Activated T-cell treated with anti-CD3 and anti-CD28 coated beads, Interleukin-2, amount 50 U/mL, for 4 hours (primary cell): ENCODE measurements at regions not wholly inside any gene's neighbourhood (a gene's known extent, or its start where the extent isn't known, plus 50 kb on each side); places are given as distances from the start of the nearest gene placed in this dataset.

Source experiments
- ATAC-seq, 2 donors: fragments of 200-7000 bp; cut with Tn5 transposase; one replicate each; pipeline ENCODE4 v1.10.0; 2021
- DNase-seq: peaks from one replicate; pipeline ENCODE4 v3.0.0-alpha.2; 2020
- H3K27me3 Mint-ChIP-seq: one replicate; pipeline ENCODE4 v1.8.0; 2021; ENCODE audit warnings: low read depth, mixed read lengths
- H3K36me3 Mint-ChIP-seq: one replicate; pipeline ENCODE4 v1.8.0; 2022; ENCODE audit warnings: mixed read lengths; ENCODE audit not compliant: insufficient read depth
- H3K4me1 Mint-ChIP-seq: one replicate; pipeline ENCODE4 v1.8.0; 2021; ENCODE audit warnings: low read depth, mixed read lengths
- H3K4me3 Mint-ChIP-seq: one replicate; pipeline ENCODE4 v1.8.0; 2021; ENCODE audit warnings: mild to moderate bottlenecking, moderate library complexity, mixed read lengths
- H3K9me3 Mint-ChIP-seq: one replicate; pipeline ENCODE4 v1.8.0; 2021; ENCODE audit warnings: mixed read lengths

- no peak for ATAC-seq
- peaks cover 18% of the 10 kb centered on the region for H3K27me3 Mint-ChIP-seq
- no peaks in the 10 kb centered on the region for H3K36me3 Mint-ChIP-seq
- H3K9me3 Mint-ChIP-seq = no peaks in the 10 kb centered on the region
- H3K4me1 Mint-ChIP-seq = no peaks in the 10 kb centered on the region
- no peak overlapping the region for H3K4me3 Mint-ChIP-seq
- DNase-seq = no peak
Measured at GRCh38 chr2:238787501-238787900, 60.4 kb upstream of the TWIST2 start.

- Mint-ChIP-seq H3K36me3 (no peaks in the 10 kb centered on the region), H3K4me3 (no peak overlapping the region), H3K27me3 (peaks cover 10% of the 10 kb centered on the region), H3K4me1 (no peaks in the 10 kb centered on the region), H3K9me3 (no peaks in the 10 kb centered on the region)
- ATAC-seq = no peak
- no peak for DNase-seq
Measured at GRCh38 chr2:238789317-238789806, 58.5 kb upstream of the TWIST2 start.

- Mint-ChIP-seq H3K4me3 (no peak overlapping the region), H3K36me3 (no peaks in the 10 kb centered on the region), H3K4me1 (no peaks in the 10 kb centered on the region), H3K9me3 (no peaks in the 10 kb centered on the region), H3K27me3 (peaks cover 10% of the 10 kb centered on the region)
- DNase-seq = no peak
- ATAC-seq = no peak
Measured at GRCh38 chr2:238790126-238790832, 57.6 kb upstream of the TWIST2 start.

- no peaks in the 10 kb centered on the region for H3K4me1 Mint-ChIP-seq
- H3K36me3 Mint-ChIP-seq = no peaks in the 10 kb centered on the region
- H3K9me3 Mint-ChIP-seq = no peaks in the 10 kb centered on the region
- ATAC-seq = no peak
- no peak for DNase-seq
- H3K4me3 Mint-ChIP-seq = no peak overlapping the region
- H3K27me3 Mint-ChIP-seq = peaks cover 10% of the 10 kb centered on the region
Measured at GRCh38 chr2:238790833-238791230, 57.1 kb upstream of the TWIST2 start.

- ATAC-seq = no peak
- H3K4me1 Mint-ChIP-seq = no peaks in the 10 kb centered on the region
- H3K27me3 Mint-ChIP-seq = peaks cover 10% of the 10 kb centered on the region
- H3K4me3 Mint-ChIP-seq = no peak overlapping the region
- H3K36me3 Mint-ChIP-seq = no peaks in the 10 kb centered on the region
- DNase-seq = no peak
- H3K9me3 Mint-ChIP-seq = no peaks in the 10 kb centered on the region
Measured at GRCh38 chr2:238791354-238791753, 56.5 kb upstream of the TWIST2 start.

- Mint-ChIP-seq H3K4me3 (no peak overlapping the region), H3K9me3 (no peaks in the 10 kb centered on the region), H3K36me3 (no peaks in the 10 kb centered on the region), H3K4me1 (no peaks in the 10 kb centered on the region), H3K27me3 (peaks cover 12% of the 10 kb centered on the region)
- no peak for ATAC-seq
- DNase-seq = no peak
Measured at GRCh38 chr2:238793306-238793705, 54.6 kb upstream of the TWIST2 start.

GRCh38 chr2:238793801-238794449 lies 54.0 kb upstream of the TWIST2 start:
- Mint-ChIP-seq H3K4me3 (no peak overlapping the region), H3K27me3 (peaks cover 15% of the 10 kb centered on the region), H3K36me3 (no peaks in the 10 kb centered on the region), H3K9me3 (no peaks in the 10 kb centered on the region), H3K4me1 (no peaks in the 10 kb centered on the region)
- DNase-seq (no peak), ATAC-seq (no peak)

- no peaks in the 10 kb centered on the region for H3K4me1 Mint-ChIP-seq
- no peak overlapping the region for H3K4me3 Mint-ChIP-seq
- DNase-seq (no peak), ATAC-seq (no peak)
- H3K9me3 Mint-ChIP-seq = no peaks in the 10 kb centered on the region
- H3K27me3 Mint-ChIP-seq = peaks cover 23% of the 10 kb centered on the region
- H3K36me3 Mint-ChIP-seq = no peaks in the 10 kb centered on the region
Measured at GRCh38 chr2:238796223-238796885, 51.5 kb upstream of the TWIST2 start.

- H3K27me3 Mint-ChIP-seq = peaks cover 25% of the 10 kb centered on the region
- no peaks in the 10 kb centered on the region for H3K36me3 Mint-ChIP-seq
- H3K4me3 Mint-ChIP-seq = no peak overlapping the region
- no peak for ATAC-seq
- H3K4me1 Mint-ChIP-seq = no peaks in the 10 kb centered on the region
- no peaks in the 10 kb centered on the region for H3K9me3 Mint-ChIP-seq
- no peak for DNase-seq
Measured at GRCh38 chr2:238797537-238797936, 50.3 kb upstream of the TWIST2 start.
